ENCODE measurements at regions not wholly inside any gene's neighbourhood (a gene's known extent, or its start where the extent isn't known, plus 50 kb on each side); places are given as distances from the start of the nearest gene placed in this dataset.

- no peak for DNase-seq
- H3K27ac Mint-ChIP-seq = no peak overlapping the region
- Histone ChIP-seq H3K27ac (ENCODE audit: low read depth, low read length) (no peak overlapping the region), H3K4me3 (ENCODE audit: low read length) (no peak overlapping the region), H3K9ac (ENCODE audit: extremely low read depth, low read length, poor library complexity, severe bottlenecking) (no peak overlapping the region), H3K36me3 (ENCODE audit: control insufficient read depth, insufficient read depth, low read length) (no peaks in the 10 kb centered on the region), H3K9me3 (ENCODE audit: control insufficient read depth, low read length) (no peaks in the 10 kb centered on the region), H3K4me1 (ENCODE audit: control insufficient read depth, insufficient read depth, low read length) (no peaks in the 10 kb centered on the region), H3K27me3 (ENCODE audit: control insufficient read depth, insufficient read depth, low read length, poor library complexity, severe bottlenecking) (no peaks in the 10 kb centered on the region)
- 100% methylated on average over 1 of the region's 2 CpGs for WGBS, 2 experiments (ENCODE audit: insufficient coverage in 1 of 2, insufficient read length in 1 of 2)
- H3K4me1 Mint-ChIP-seq = peaks cover 10% of the 10 kb centered on the region
- peaks cover 1% of the 10 kb centered on the region for H3K9me3 Mint-ChIP-seq
- TF ChIP-seq CTCF (conservative IDR thresholded peaks at IDR 0.05) = no peak
- H3K27me3 Mint-ChIP-seq (ENCODE audit: insufficient read depth) = peaks cover 6% of the 10 kb centered on the region
- no peak overlapping the region for H3K4me3 Mint-ChIP-seq
- no peaks in the 10 kb centered on the region for H3K36me3 Mint-ChIP-seq (ENCODE audit: low read depth)
These were observed 469.3 kb downstream of the LTN1 start for GRCh38 chr21:28523367-28523766.

- H3K27ac Mint-ChIP-seq = no peak overlapping the region
- Histone ChIP-seq H3K27me3 (ENCODE audit: control insufficient read depth, insufficient read depth, low read length, poor library complexity, severe bottlenecking) (no peaks in the 10 kb centered on the region), H3K9ac (ENCODE audit: extremely low read depth, low read length, poor library complexity, severe bottlenecking) (no peak overlapping the region), H3K9me3 (ENCODE audit: control insufficient read depth, low read length) (no peaks in the 10 kb centered on the region), H3K4me3 (ENCODE audit: low read length) (no peak overlapping the region), H3K4me1 (ENCODE audit: control insufficient read depth, insufficient read depth, low read length) (no peaks in the 10 kb centered on the region), H3K27ac (ENCODE audit: low read depth, low read length) (peak overlapping the region; percentile 19), H3K36me3 (ENCODE audit: control insufficient read depth, insufficient read depth, low read length) (no peaks in the 10 kb centered on the region)
- no peak overlapping the region for H3K4me3 Mint-ChIP-seq
- TF ChIP-seq CTCF (conservative IDR thresholded peaks at IDR 0.05) = peak; percentile 74
- peak; percentile 63 for DNase-seq
- peaks cover 12% of the 10 kb centered on the region for H3K4me1 Mint-ChIP-seq
- no peaks in the 10 kb centered on the region for H3K9me3 Mint-ChIP-seq
- 79 to 84% methylated on average over 7 to 9 of the region's 9 CpGs for WGBS, 2 experiments (ENCODE audit: insufficient coverage in 1 of 2, insufficient read length in 1 of 2)
- H3K36me3 Mint-ChIP-seq (ENCODE audit: low read depth) = no peaks in the 10 kb centered on the region
- H3K27me3 Mint-ChIP-seq (ENCODE audit: insufficient read depth) = peaks cover 6% of the 10 kb centered on the region
These were observed 470.5 kb downstream of the LTN1 start for GRCh38 chr21:28522014-28522799.

- Mint-ChIP-seq H3K4me3 (no peak overlapping the region), H3K27me3 (ENCODE audit: insufficient read depth) (peaks cover 6% of the 10 kb centered on the region), H3K36me3 (ENCODE audit: low read depth) (no peaks in the 10 kb centered on the region), H3K9me3 (no peaks in the 10 kb centered on the region), H3K27ac (no peak overlapping the region), H3K4me1 (peaks cover 14% of the 10 kb centered on the region)
- Histone ChIP-seq H3K4me1 (ENCODE audit: control insufficient read depth, insufficient read depth, low read length) (no peaks in the 10 kb centered on the region), H3K27ac (ENCODE audit: low read depth, low read length) (no peak overlapping the region), H3K9me3 (ENCODE audit: control insufficient read depth, low read length) (no peaks in the 10 kb centered on the region), H3K4me3 (ENCODE audit: low read length) (no peak overlapping the region), H3K27me3 (ENCODE audit: control insufficient read depth, insufficient read depth, low read length, poor library complexity, severe bottlenecking) (no peaks in the 10 kb centered on the region), H3K36me3 (ENCODE audit: control insufficient read depth, insufficient read depth, low read length) (no peaks in the 10 kb centered on the region), H3K9ac (ENCODE audit: extremely low read depth, low read length, poor library complexity, severe bottlenecking) (no peak overlapping the region)
- WGBS, 2 experiments (ENCODE audit: insufficient coverage in 1 of 2, insufficient read length in 1 of 2) = 87 to 100% methylated on average over 1 to 3 of the region's 3 CpGs
- no peak for TF ChIP-seq CTCF (conservative IDR thresholded peaks at IDR 0.05)
- DNase-seq = no peak
These were observed 474.0 kb downstream of the LTN1 start for GRCh38 chr21:28518630-28519029.

Measured in endodermal cell (in vitro differentiated cells).